HepG2 (cell line): ENCODE measurements at regions not wholly inside any gene's neighbourhood (a gene's known extent, or its start where the extent isn't known, plus 50 kb on each side); places are given as distances from the start of the nearest gene placed in this dataset.
"Not testable (repeated sequence)": the region's sequence is repeated elsewhere in the genome, so short reads cannot be mapped to it uniquely, and the experiment has no call there.

Experiments used
- ATAC-seq: fragments of 200-7000 bp; cut with Tn5 transposase; 3 replicates; pipeline ENCODE4 v1.9.1; 2020; ENCODE audit warnings: mild to moderate bottlenecking, moderate library complexity
- BruUV-seq: library from RNA; stranded (reverse); fragments of 400-500 nt; replicated peaks from 2 replicates; lab custom pipeline; 2021; lab: Mats Ljungman, UMichigan
- CTCF ChIA-PET: fragments of 300-600 bp; formaldehyde crosslinking; extraction: SDS; loops from one replicate; lab custom pipeline; 2021; ENCODE audit warnings: low total read pairs, inconsistent platforms, low intra/inter-chr PET ratio; lab: Yijun Ruan, JAX
- POLR2A ChIA-PET: fragments of 350-600 bp; sonication (Branson Sonifier 250); formaldehyde crosslinking; loops from one replicate; lab custom pipeline; 2020; ENCODE audit warnings: antibody characterized with exemption, inconsistent platforms; lab: Yijun Ruan, JAX
- DNase-seq: peaks from one replicate; pipeline ENCODE4 v3.0.0-alpha.2; 2015; ENCODE audit warnings: low spot score
- FAIRE-seq: peaks from 3 replicates; lab custom pipeline; 2011; peaks lifted over from hg19 to GRCh38; lab: Jason Lieb, UNC
- H2AFZ ChIP-seq: one replicate; pipeline ENCODE4 v1.6.1; 2011; ENCODE audit warnings: low read length, inconsistent platforms
- H3K27ac ChIP-seq: fragments of 300-600 bp; 3 replicates; pipeline ENCODE4 v1.8.0; 2011; ENCODE audit warnings: mixed run types, mild to moderate bottlenecking, mixed read lengths, low read length, inconsistent platforms; ENCODE audit not compliant: insufficient read depth; ENCODE audit errors: extremely low read length
- H3K27me3 ChIP-seq, 2 experiments: fragments of 200-600 bp in 1 of 2; 2 replicates in 1 of 2; 3 replicates in 1 of 2; pipeline versions ENCODE4 v1.6.0 to v1.8.0; 2011; ENCODE audit warnings: low read length in 2 of 2, mild to moderate bottlenecking in 2 of 2, moderate library complexity in 2 of 2, inconsistent platforms in 1 of 2; ENCODE audit not compliant: insufficient read depth in 2 of 2, control insufficient read depth in 1 of 2
- H3K36me3 ChIP-seq, 2 experiments: fragments of 200-600 bp in 1 of 2; replicated peaks in 1 of 2; 2 replicates in 1 of 2; 3 replicates in 1 of 2; pipeline versions ENCODE4 v1.5.1 to v1.8.0; 2011; ENCODE audit warnings: low read length in 2 of 2, inconsistent platforms in 1 of 2; ENCODE audit not compliant: insufficient read depth in 2 of 2, control insufficient read depth in 1 of 2
- H3K4me1 ChIP-seq: 2 replicates; pipeline ENCODE4 v1.5.1; 2012; ENCODE audit warnings: low read length, inconsistent platforms; ENCODE audit not compliant: insufficient read depth
- H3K4me2 ChIP-seq: 2 replicates; pipeline ENCODE4 v1.6.0; 2011; ENCODE audit warnings: low read depth, low read length, inconsistent platforms
- H3K4me3 ChIP-seq, 3 experiments: fragments of 200-600 bp in 1 of 3; sonication (generic), shearing (Covaris generic) in 1 of 3; replicated peaks in 1 of 3; 2 replicates each; pipeline ENCODE4 v1.5.1; 2011 to 2016; ENCODE audit warnings: low read length in 3 of 3, inconsistent platforms in 2 of 3, low read depth in 2 of 3, mild to moderate bottlenecking in 2 of 3, control low read depth in 1 of 3, mixed read lengths in 1 of 3; ENCODE audit not compliant: insufficient read depth in 1 of 3
- H3K79me2 ChIP-seq: one replicate; pipeline ENCODE4 v1.6.1; 2011; ENCODE audit warnings: low read length, inconsistent platforms; ENCODE audit not compliant: insufficient read depth
- H3K9ac ChIP-seq: 2 replicates; pipeline ENCODE4 v1.6.0; 2011; ENCODE audit warnings: mild to moderate bottlenecking, low read depth, low read length, inconsistent platforms; ENCODE audit not compliant: insufficient read depth
- H3K9me3 ChIP-seq: 2 replicates; pipeline ENCODE4 v1.5.1; 2012; ENCODE audit warnings: mild to moderate bottlenecking, low read length
- H4K20me1 ChIP-seq: 2 replicates; pipeline ENCODE4 v1.6.0; 2011; ENCODE audit warnings: inconsistent platforms, mild to moderate bottlenecking, low read length, moderate library complexity; ENCODE audit not compliant: insufficient read depth
- GATA4 ChIP-seq: sonication (generic); IDR thresholded peaks from 2 replicates; pipeline ENCODE4 v1.6.1; 2016; ENCODE audit warnings: antibody characterized with exemption, low read depth, borderline replicate concordance
- WGBS: methylation state at CpG from one replicate; pipeline ENCODE4 v1.1.6; 2017; ENCODE audit warnings: low lambda C conversion rate; 5-methylcytosine and 5-hydroxymethylcytosine counted together
- in situ Hi-C: cut with HindIII; loops from 2 replicates; pipeline ENCODE4 v1.10.0; 2017; ENCODE audit warnings: low pct_unique_long_range_greater_than_20kb; ENCODE audit not compliant: extremely low pct_ligation_motif_present
- intact Hi-C: fragments of 100-400 bp; cut with micrococcal nuclease; formaldehyde crosslinking; loops from one replicate; pipeline ENCODE4 v1.10.0; 2022; ENCODE audit not compliant: unreplicated experiment
- TF ChIP-seq, protein P1 (sequence below): sonication (generic); formaldehyde crosslinking; IDR thresholded peaks from 2 replicates; pipeline ENCODE4 v1.4.0; 2020; ENCODE audit warnings: missing genetic modification reagents, borderline replicate concordance
- TF ChIP-seq, protein P2 (sequence below): sonication (generic); formaldehyde crosslinking; conservative IDR thresholded peaks from 2 replicates; pipeline ENCODE4 v1.4.0; 2020; ENCODE audit warnings: missing genetic modification reagents

DNA sequence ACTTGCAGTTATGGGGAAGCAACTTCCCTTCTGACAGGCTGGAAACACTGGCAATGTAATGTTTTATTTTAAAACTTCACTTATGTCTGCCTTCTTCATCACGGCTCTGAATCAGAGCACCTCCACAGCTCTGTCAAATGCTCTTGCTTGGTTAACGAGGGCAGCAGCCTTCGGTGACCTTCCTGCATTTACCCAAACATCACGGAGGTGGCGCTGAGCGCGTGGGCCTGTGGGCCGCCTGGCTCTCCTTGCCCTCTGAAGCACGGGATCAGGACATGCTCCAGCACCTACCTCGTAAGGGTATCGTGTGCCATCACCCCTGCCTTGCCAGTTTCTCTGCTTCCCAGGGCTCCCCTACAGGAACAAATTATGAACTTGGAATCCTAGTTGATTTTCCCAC, 310.0 kb downstream of the TEX29 start (continued):
- TF ChIP-seq, protein P1, sequence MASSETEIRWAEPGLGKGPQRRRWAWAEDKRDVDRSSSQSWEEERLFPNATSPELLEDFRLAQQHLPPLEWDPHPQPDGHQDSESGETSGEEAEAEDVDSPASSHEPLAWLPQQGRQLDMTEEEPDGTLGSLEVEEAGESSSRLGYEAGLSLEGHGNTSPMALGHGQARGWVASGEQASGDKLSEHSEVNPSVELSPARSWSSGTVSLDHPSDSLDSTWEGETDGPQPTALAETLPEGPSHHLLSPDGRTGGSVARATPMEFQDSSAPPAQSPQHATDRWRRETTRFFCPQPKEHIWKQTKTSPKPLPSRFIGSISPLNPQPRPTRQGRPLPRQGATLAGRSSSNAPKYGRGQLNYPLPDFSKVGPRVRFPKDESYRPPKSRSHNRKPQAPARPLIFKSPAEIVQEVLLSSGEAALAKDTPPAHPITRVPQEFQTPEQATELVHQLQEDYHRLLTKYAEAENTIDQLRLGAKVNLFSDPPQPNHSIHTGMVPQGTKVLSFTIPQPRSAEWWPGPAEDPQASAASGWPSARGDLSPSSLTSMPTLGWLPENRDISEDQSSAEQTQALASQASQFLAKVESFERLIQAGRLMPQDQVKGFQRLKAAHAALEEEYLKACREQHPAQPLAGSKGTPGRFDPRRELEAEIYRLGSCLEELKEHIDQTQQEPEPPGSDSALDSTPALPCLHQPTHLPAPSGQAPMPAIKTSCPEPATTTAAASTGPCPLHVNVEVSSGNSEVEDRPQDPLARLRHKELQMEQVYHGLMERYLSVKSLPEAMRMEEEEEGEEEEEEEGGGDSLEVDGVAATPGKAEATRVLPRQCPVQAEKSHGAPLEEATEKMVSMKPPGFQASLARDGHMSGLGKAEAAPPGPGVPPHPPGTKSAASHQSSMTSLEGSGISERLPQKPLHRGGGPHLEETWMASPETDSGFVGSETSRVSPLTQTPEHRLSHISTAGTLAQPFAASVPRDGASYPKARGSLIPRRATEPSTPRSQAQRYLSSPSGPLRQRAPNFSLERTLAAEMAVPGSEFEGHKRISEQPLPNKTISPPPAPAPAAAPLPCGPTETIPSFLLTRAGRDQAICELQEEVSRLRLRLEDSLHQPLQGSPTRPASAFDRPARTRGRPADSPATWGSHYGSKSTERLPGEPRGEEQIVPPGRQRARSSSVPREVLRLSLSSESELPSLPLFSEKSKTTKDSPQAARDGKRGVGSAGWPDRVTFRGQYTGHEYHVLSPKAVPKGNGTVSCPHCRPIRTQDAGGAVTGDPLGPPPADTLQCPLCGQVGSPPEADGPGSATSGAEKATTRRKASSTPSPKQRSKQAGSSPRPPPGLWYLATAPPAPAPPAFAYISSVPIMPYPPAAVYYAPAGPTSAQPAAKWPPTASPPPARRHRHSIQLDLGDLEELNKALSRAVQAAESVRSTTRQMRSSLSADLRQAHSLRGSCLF (CRISPR knock-in tag) = no peak
- TF ChIP-seq, protein P2, sequence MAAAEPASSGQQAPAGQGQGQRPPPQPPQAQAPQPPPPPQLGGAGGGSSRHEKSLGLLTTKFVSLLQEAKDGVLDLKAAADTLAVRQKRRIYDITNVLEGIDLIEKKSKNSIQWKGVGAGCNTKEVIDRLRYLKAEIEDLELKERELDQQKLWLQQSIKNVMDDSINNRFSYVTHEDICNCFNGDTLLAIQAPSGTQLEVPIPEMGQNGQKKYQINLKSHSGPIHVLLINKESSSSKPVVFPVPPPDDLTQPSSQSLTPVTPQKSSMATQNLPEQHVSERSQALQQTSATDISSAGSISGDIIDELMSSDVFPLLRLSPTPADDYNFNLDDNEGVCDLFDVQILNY (CRISPR knock-in tag) = no peak
- TF ChIP-seq GATA4 = no peak

DNA sequence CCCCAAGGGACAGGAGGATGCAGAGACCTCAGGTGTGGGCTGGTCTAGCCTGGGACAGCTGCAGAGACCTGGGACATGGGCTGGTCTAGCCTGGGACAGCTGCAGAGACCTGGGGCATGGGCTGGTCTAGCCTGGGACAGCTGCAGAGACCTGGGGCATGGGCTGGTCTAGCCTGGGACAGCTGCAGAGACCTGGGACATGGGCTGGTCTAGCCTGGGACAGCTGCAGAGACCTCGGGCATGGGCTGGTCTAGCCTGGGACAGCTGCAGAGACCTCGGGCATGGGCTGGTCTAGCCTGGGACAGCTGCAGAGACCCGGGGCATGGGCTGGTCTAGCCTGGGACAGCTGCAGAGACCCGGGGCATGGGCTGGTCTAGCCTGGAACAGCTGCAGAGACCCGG, 310.8 kb downstream of the TEX29 start:
- H3K27ac ChIP-seq, H3K36me3 ChIP-seq, H2AFZ ChIP-seq, H3K9me3 ChIP-seq, CTCF ChIA-PET, H3K9ac ChIP-seq, POLR2A ChIA-PET, H3K79me2 ChIP-seq, H4K20me1 ChIP-seq, FAIRE-seq, DNase-seq, ATAC-seq, H3K4me2 ChIP-seq, intact Hi-C loops, BruUV-seq, H3K4me3 ChIP-seq, H3K4me1 ChIP-seq, in situ Hi-C loops: not testable (repeated sequence)
- H3K27me3 ChIP-seq = peaks cover 6 to 32% of the 10 kb centered on the region in 2 experiments; a peak in 4 of 5 replicates
- WGBS = no CpG with 5 or more reads among the region's 5 CpGs
